ENCODE measurements at regions not wholly inside any gene's neighbourhood (a gene's known extent, or its start where the extent isn't known, plus 50 kb on each side); places are given as distances from the start of the nearest gene placed in this dataset.

DNA sequence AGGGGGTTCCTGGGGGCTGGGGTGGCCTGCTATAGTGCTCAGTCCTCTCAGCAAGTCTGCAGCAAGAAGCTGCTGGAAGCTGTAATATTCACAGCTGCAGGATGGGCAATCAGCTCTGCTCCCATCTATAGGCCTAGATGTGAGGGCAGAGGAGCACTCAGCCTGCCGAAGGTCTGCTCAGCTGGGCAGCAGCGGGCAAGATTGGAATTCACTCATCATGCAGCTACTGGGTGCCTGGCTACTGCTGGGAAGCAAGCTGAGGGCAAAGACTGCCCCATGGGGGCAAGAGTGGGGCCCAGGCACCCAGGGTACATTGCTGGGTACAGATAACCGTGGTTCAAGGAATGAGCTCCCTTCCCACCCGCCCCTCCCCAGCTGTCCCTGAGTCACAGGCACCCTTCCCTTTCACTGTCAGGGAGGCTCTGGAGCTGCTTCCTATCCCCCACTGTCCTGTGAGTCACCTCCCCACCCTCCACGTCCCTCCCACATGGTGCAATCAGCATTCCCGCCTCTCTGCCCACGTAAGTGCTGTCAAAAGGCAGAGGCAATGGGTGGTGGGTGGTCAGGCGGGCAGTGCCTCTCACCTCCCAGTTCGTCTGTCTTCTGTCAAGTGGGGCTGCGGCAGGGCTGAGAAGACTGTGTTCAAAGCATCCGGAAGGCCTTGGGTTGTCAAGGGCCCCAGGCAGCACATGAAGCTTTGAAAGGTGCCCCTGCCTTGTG lies 169.2 kb downstream of the TRIM43 start:
- H3K23ac ChIP-seq (ENCODE audit: insufficient read length) = no peak overlapping the region
- no peak overlapping the region for H3K56ac ChIP-seq (replicated peaks; ENCODE audit: insufficient read length, low read depth, low read length)
- no peak overlapping the region for H3K18ac ChIP-seq (ENCODE audit: extremely low read depth, low read length)
- ChIA-PET CTCF (ENCODE audit: partially characterized antibody) (no interaction called here), POLR2A (ENCODE audit: partially characterized antibody) (no interaction called here)
- H2BK12ac ChIP-seq (ENCODE audit: low read depth, low read length) = no peak overlapping the region
- no peak overlapping the region for H3K4ac ChIP-seq (replicated peaks; ENCODE audit: insufficient read length, low read depth, low read length)
- H3K9ac ChIP-seq (replicated peaks in 1 of 4; ENCODE audit: extremely low read depth in 1 of 4, low read depth in 3 of 4, low read length in 3 of 4) = no peak overlapping the region
- no peaks in the 10 kb centered on the region for H3K4me1 ChIP-seq (replicated peaks in 1 of 4; ENCODE audit: control insufficient read depth in 3 of 4, insufficient read depth in 4 of 4, low read length in 3 of 4)
- H4K91ac ChIP-seq (replicated peaks; ENCODE audit: insufficient read length, low read length) = no peak overlapping the region
- no peaks in the 10 kb centered on the region for H3K79me1 ChIP-seq (ENCODE audit: low read depth, low read length)
- peaks cover 29 to 81% of the 10 kb centered on the region in 2 experiments; a peak in 3 of 4 replicates for H3K9me3 ChIP-seq (ENCODE audit: insufficient read depth in 2 of 2, low read depth in 1 of 2, low read length in 1 of 2)
- H3K14ac ChIP-seq (ENCODE audit: insufficient read length) = no peak overlapping the region
- TF ChIP-seq RAD21 (IDR thresholded peaks at IDR 0.05 in 1 of 2, conservative IDR thresholded peaks at IDR 0.05 in 1 of 2; ENCODE audit: low read depth in 2 of 2, low read length in 2 of 2) (no peak), CBX5 (IDR thresholded peaks at IDR 0.05; ENCODE audit: low read depth, low read length) (no peak), TCF12 (IDR thresholded peaks at IDR 0.05; ENCODE audit: low read depth, low read length) (no peak), ASH2L (IDR thresholded peaks at IDR 0.05; ENCODE audit: low read length) (no peak), SIRT6 (IDR thresholded peaks at IDR 0.05; ENCODE audit: low read length) (no peak), NRF1 (IDR thresholded peaks at IDR 0.05; ENCODE audit: low read depth, low read length) (no peak), HDAC2 (IDR thresholded peaks at IDR 0.05; ENCODE audit: borderline replicate concordance in 1 of 2, low read depth in 2 of 2, low read length in 2 of 2) (no peak), CHD1 (IDR thresholded peaks at IDR 0.05; ENCODE audit: low read depth, low read length) (no peak), CEBPB (IDR thresholded peaks at IDR 0.05; ENCODE audit: low read depth, low read length) (no peak), KDM1A (IDR thresholded peaks at IDR 0.05; ENCODE audit: borderline replicate concordance, low read length) (no peak), EZH2 (IDR thresholded peaks at IDR 0.05; ENCODE audit: low read depth, low read length, severe bottlenecking) (no peak), JUN (IDR thresholded peaks at IDR 0.05; ENCODE audit: low read depth, low read length) (no peak)
- no peak overlapping the region for H2BK5ac ChIP-seq (ENCODE audit: low read depth, low read length)
- 83% methylated on average over 9 of the region's 11 CpGs; no CpG with 5 or more reads in 1 of the 2 experiments for WGBS, 2 experiments (ENCODE audit: extremely low coverage in 1 of 2, insufficient coverage in 1 of 2, insufficient read length in 1 of 2, insufficient replicate concordance in 2 of 2, low coverage in 1 of 2, low lambda C conversion rate in 2 of 2, missing lambda C conversion rate in 1 of 2)
- H4K5ac ChIP-seq (ENCODE audit: insufficient read length, low read depth, low read length) = no peak overlapping the region
- H4K20me1 ChIP-seq (replicated peaks in 1 of 2; ENCODE audit: control insufficient read depth in 1 of 2, insufficient read depth in 2 of 2, low read length in 2 of 2) = peaks cover 0 to 4% of the 10 kb centered on the region in 2 experiments
- no peak overlapping the region for H3K4me3 ChIP-seq (ENCODE audit: extremely low read depth in 1 of 4, insufficient read depth in 2 of 4, low read depth in 3 of 4, low read length in 4 of 4)
- H3K27ac ChIP-seq (ENCODE audit: low read depth, low read length) = no peak overlapping the region
- no peaks in the 10 kb centered on the region for H3K79me2 ChIP-seq (ENCODE audit: control insufficient read depth in 1 of 2, insufficient read depth in 2 of 2, low read length in 2 of 2)
- FAIRE-seq (no peak), DNase-seq (ENCODE audit: low read depth in 1 of 2, low spot score in 2 of 2) (no peak)
- no peak overlapping the region for H2BK20ac ChIP-seq (ENCODE audit: low read length)
- no peak overlapping the region for H2AFZ ChIP-seq (ENCODE audit: low read length)
- no peaks in the 10 kb centered on the region for H3K36me3 ChIP-seq (ENCODE audit: control insufficient read depth in 2 of 4, insufficient read depth in 4 of 4, low read length in 3 of 4)
- H3K27me3 ChIP-seq (replicated peaks in 1 of 4; ENCODE audit: control insufficient read depth in 3 of 4, extremely low read depth in 1 of 4, insufficient read depth in 3 of 4, low read length in 3 of 4) = no peaks in the 10 kb centered on the region
- no peak overlapping the region for H2BK120ac ChIP-seq (replicated peaks; ENCODE audit: low read depth, low read length)
- no peak overlapping the region for H2AK5ac ChIP-seq (ENCODE audit: low read depth, low read length)
- H3K4me2 ChIP-seq (ENCODE audit: insufficient read depth in 1 of 2, low read depth in 2 of 2, low read length in 2 of 2) = no peak overlapping the region
- no peak overlapping the region for H2BK15ac ChIP-seq (ENCODE audit: low read length)
- peaks cover 10% of the 10 kb centered on the region; the same call in 1 of the 2 replicates for H3K23me2 ChIP-seq (ENCODE audit: low read depth, low read length)
- H4K8ac ChIP-seq (ENCODE audit: extremely low read depth, insufficient read depth, low read length) = no peak overlapping the region

All from H1 (cell line).